OCI-LY3 (cell line): ENCODE measurements at regions not wholly inside any gene's neighbourhood (a gene's known extent, or its start where the extent isn't known, plus 50 kb on each side); places are given as distances from the start of the nearest gene placed in this dataset.

Experiments used
- EZH2phosphoT487 ChIP-seq: fragments of 200-600 bp; shearing (Covaris generic); IDR thresholded peaks from 2 replicates; pipeline ENCODE4 v1.6.1; 2018; ENCODE audit warnings: antibody characterized with exemption, mixed run types, low read depth
- TF ChIP-seq, protein P1 (sequence below): fragments of 200-600, 300-600 bp; sonication (generic); IDR thresholded peaks from 2 replicates; pipeline ENCODE4 v1.5.1; 2014; ENCODE audit warnings: antibody characterized with exemption, low read length, low read depth

- TF ChIP-seq, protein P1, sequence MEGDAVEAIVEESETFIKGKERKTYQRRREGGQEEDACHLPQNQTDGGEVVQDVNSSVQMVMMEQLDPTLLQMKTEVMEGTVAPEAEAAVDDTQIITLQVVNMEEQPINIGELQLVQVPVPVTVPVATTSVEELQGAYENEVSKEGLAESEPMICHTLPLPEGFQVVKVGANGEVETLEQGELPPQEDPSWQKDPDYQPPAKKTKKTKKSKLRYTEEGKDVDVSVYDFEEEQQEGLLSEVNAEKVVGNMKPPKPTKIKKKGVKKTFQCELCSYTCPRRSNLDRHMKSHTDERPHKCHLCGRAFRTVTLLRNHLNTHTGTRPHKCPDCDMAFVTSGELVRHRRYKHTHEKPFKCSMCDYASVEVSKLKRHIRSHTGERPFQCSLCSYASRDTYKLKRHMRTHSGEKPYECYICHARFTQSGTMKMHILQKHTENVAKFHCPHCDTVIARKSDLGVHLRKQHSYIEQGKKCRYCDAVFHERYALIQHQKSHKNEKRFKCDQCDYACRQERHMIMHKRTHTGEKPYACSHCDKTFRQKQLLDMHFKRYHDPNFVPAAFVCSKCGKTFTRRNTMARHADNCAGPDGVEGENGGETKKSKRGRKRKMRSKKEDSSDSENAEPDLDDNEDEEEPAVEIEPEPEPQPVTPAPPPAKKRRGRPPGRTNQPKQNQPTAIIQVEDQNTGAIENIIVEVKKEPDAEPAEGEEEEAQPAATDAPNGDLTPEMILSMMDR: no peak
- TF ChIP-seq EZH2phosphoT487: no peak
These were observed 205.4 kb downstream of the TPBG start for GRCh38 chr6:82569022-82569421.
